HEK293 (cell line): ENCODE measurements at regions not wholly inside any gene's neighbourhood (a gene's known extent, or its start where the extent isn't known, plus 50 kb on each side); places are given as distances from the start of the nearest gene placed in this dataset.

Experiments
- CTCF ChIA-PET: fragments of 350-600 bp; formaldehyde crosslinking; extraction: SDS; loops from one replicate; lab custom pipeline; 2021; ENCODE audit warnings: antibody characterized with exemption; lab: Yijun Ruan, JAX
- POLR2A ChIA-PET: fragments of 300-600 bp; formaldehyde crosslinking; extraction: SDS; loops from one replicate; lab custom pipeline; 2020; ENCODE audit warnings: antibody characterized with exemption, inconsistent platforms; lab: Yijun Ruan, JAX
- H3K27ac ChIP-seq: fragments of 200-500 bp; sonication (Bioruptor generic); 2 replicates; pipeline ENCODE4 v1.5.1; 2014; ENCODE audit warnings: low read depth, low read length, control low read depth, inconsistent platforms; ENCODE audit errors: extremely low read depth
- H3K36me3 ChIP-seq, 2 experiments: fragments of 200-500 bp in 1 of 2; sonication (Bioruptor generic) in 1 of 2; 1 replicate in 1 of 2; 2 replicates in 1 of 2; pipeline ENCODE4 v1.5.1; 2014 to 2017; ENCODE audit warnings: inconsistent platforms in 2 of 2, low read length in 2 of 2; ENCODE audit not compliant: control insufficient read depth in 2 of 2, insufficient read depth in 1 of 2
- H3K4me1 ChIP-seq: fragments of 200-500 bp; sonication (Bioruptor generic); 2 replicates; pipeline ENCODE4 v1.5.1; 2014; ENCODE audit warnings: mild to moderate bottlenecking, low read length, inconsistent platforms; ENCODE audit not compliant: control insufficient read depth, insufficient read depth
- H3K4me3 ChIP-seq: 2 replicates; pipeline ENCODE4 v1.5.1; 2011; ENCODE audit warnings: low read depth, mild to moderate bottlenecking, control low read depth, low read length, moderate library complexity
- H3K9me3 ChIP-seq: fragments of 200-500 bp; sonication (Bioruptor generic); 2 replicates; pipeline ENCODE4 v1.5.1; 2014; ENCODE audit warnings: low read depth, low read length, inconsistent platforms; ENCODE audit not compliant: control insufficient read depth, insufficient read depth
- AEBP2 ChIP-seq: fragments of 450-650 bp; formaldehyde crosslinking; IDR thresholded peaks from 2 replicates; pipeline ENCODE4 v1.5.1; 2016; ENCODE audit warnings: missing biosample characterization, missing genetic modification characterization, borderline replicate concordance
- BCL6B ChIP-seq: fragments of 450-650 bp; formaldehyde crosslinking; IDR thresholded peaks from 2 replicates; pipeline ENCODE4 v1.5.1; 2017; ENCODE audit warnings: missing biosample characterization, missing genetic modification characterization
- GFI1B ChIP-seq: fragments of 450-650 bp; formaldehyde crosslinking; IDR thresholded peaks from 2 replicates; pipeline ENCODE4 v1.5.1; 2016; ENCODE audit warnings: missing biosample characterization, missing genetic modification characterization
- MEIS1 ChIP-seq: sonication (generic); formaldehyde crosslinking; IDR thresholded peaks from 2 replicates; pipeline ENCODE4 v1.8.1; 2022; ENCODE audit warnings: missing genetic modification reagents, mild to moderate bottlenecking, borderline replicate concordance
- OSR2 ChIP-seq: fragments of 450-650 bp; formaldehyde crosslinking; IDR thresholded peaks from 2 replicates; pipeline ENCODE4 v1.5.1; 2016; ENCODE audit warnings: missing biosample characterization, missing genetic modification characterization
- SP2 ChIP-seq: fragments of 450-650 bp; formaldehyde crosslinking; IDR thresholded peaks from 2 replicates; pipeline ENCODE4 v1.5.1; 2016; ENCODE audit warnings: missing biosample characterization, missing genetic modification characterization
- TRIM28 ChIP-seq: IDR thresholded peaks from 2 replicates; pipeline ENCODE4 v1.6.1; 2011; ENCODE audit warnings: low read length, control low read depth, borderline replicate concordance
- ZBTB1 ChIP-seq: fragments of 450-650 bp; formaldehyde crosslinking; IDR thresholded peaks from 2 replicates; pipeline ENCODE4 v1.5.1; 2016; ENCODE audit warnings: missing biosample characterization, missing genetic modification characterization
- ZBTB20 ChIP-seq: fragments of 450-650 bp; formaldehyde crosslinking; IDR thresholded peaks from 2 replicates; pipeline ENCODE4 v1.5.1; 2016; ENCODE audit warnings: missing biosample characterization, missing genetic modification characterization
- ZNF114 ChIP-seq: fragments of 450-650 bp; formaldehyde crosslinking; IDR thresholded peaks from 2 replicates; pipeline ENCODE4 v1.5.0; 2017; ENCODE audit warnings: missing biosample characterization, missing genetic modification characterization
- ZNF184 ChIP-seq: fragments of 450-650 bp; IDR thresholded peaks from 2 replicates; pipeline ENCODE4 v1.5.1; 2018; ENCODE audit warnings: missing biosample characterization, mild to moderate bottlenecking, missing genetic modification characterization
- ZNF19 ChIP-seq: fragments of 450-650 bp; formaldehyde crosslinking; IDR thresholded peaks from 2 replicates; pipeline ENCODE4; 2016; ENCODE audit warnings: missing biosample characterization, missing genetic modification characterization, low read depth
- ZNF239 ChIP-seq: fragments of 450-650 bp; formaldehyde crosslinking; IDR thresholded peaks from 2 replicates; pipeline ENCODE4 v1.5.1; 2016; ENCODE audit warnings: missing biosample characterization, missing genetic modification characterization
- ZNF274 ChIP-seq, 2 experiments: fragments of 200-500 bp in 1 of 2; fragments of 450-650 bp in 1 of 2; sonication (Bioruptor generic) in 1 of 2; formaldehyde crosslinking in 1 of 2; IDR thresholded peaks; 2 replicates each; pipeline versions ENCODE4 v1.5.1 to v1.6.1; 2014 to 2016; ENCODE audit warnings: borderline replicate concordance in 1 of 2, inconsistent platforms in 1 of 2, low read length in 1 of 2, missing biosample characterization in 1 of 2, missing genetic modification characterization in 1 of 2
- ZNF37A ChIP-seq: fragments of 450-650 bp; IDR thresholded peaks from 2 replicates; pipeline ENCODE4 v1.5.1; 2018; ENCODE audit warnings: missing biosample characterization, missing genetic modification characterization
- ZNF394 ChIP-seq: fragments of 450-650 bp; formaldehyde crosslinking; IDR thresholded peaks from 2 replicates; pipeline ENCODE4 v1.5.1; 2016; ENCODE audit warnings: missing biosample characterization, missing genetic modification characterization, mild to moderate bottlenecking, moderate library complexity, borderline replicate concordance
- ZNF426 ChIP-seq: fragments of 450-650 bp; formaldehyde crosslinking; IDR thresholded peaks from 2 replicates; pipeline ENCODE4 v1.5.1; 2017; ENCODE audit warnings: missing biosample characterization, missing genetic modification characterization, mild to moderate bottlenecking, inconsistent platforms, moderate library complexity
- ZNF473 ChIP-seq: fragments of 450-650 bp; formaldehyde crosslinking; IDR thresholded peaks from 2 replicates; pipeline ENCODE4 v1.5.1; 2017; ENCODE audit warnings: missing biosample characterization, missing genetic modification characterization
- ZNF513 ChIP-seq: fragments of 450-650 bp; IDR thresholded peaks from 2 replicates; pipeline ENCODE4 v1.5.1; 2018; ENCODE audit warnings: missing biosample characterization, missing genetic modification characterization
- ZNF530 ChIP-seq: fragments of 450-650 bp; formaldehyde crosslinking; IDR thresholded peaks from 2 replicates; pipeline ENCODE4 v1.5.1; 2016; ENCODE audit warnings: low read depth, missing biosample characterization, missing genetic modification characterization
- ZNF560 ChIP-seq: fragments of 450-650 bp; formaldehyde crosslinking; IDR thresholded peaks from 2 replicates; pipeline ENCODE4 v1.5.1; 2017; ENCODE audit warnings: missing biosample characterization, missing genetic modification characterization, borderline replicate concordance
- ZNF600 ChIP-seq: fragments of 450-650 bp; formaldehyde crosslinking; IDR thresholded peaks from 2 replicates; pipeline ENCODE4 v1.5.1; 2016; ENCODE audit warnings: missing biosample characterization, missing genetic modification characterization
- ZNF626 ChIP-seq: fragments of 450-650 bp; sonication (Bioruptor Pico); formaldehyde crosslinking; IDR thresholded peaks from 2 replicates; pipeline ENCODE4 v1.5.1; 2018; ENCODE audit warnings: missing biosample characterization, missing genetic modification characterization, inconsistent platforms
- ZNF660 ChIP-seq: fragments of 450-650 bp; IDR thresholded peaks from 2 replicates; pipeline ENCODE4 v1.5.1; 2018; ENCODE audit warnings: missing biosample characterization, mild to moderate bottlenecking, missing genetic modification characterization
- ZNF692 ChIP-seq: fragments of 450-650 bp; formaldehyde crosslinking; IDR thresholded peaks from 2 replicates; pipeline ENCODE4 v1.5.1; 2016; ENCODE audit warnings: missing biosample characterization, missing genetic modification characterization
- ZNF707 ChIP-seq: fragments of 450-650 bp; formaldehyde crosslinking; IDR thresholded peaks from 2 replicates; pipeline ENCODE4 v1.5.1; 2016; ENCODE audit warnings: missing biosample characterization, missing genetic modification characterization
- ZNF792 ChIP-seq: fragments of 450-650 bp; formaldehyde crosslinking; IDR thresholded peaks from 2 replicates; pipeline ENCODE4 v1.5.1; 2016; ENCODE audit warnings: missing biosample characterization, missing genetic modification characterization

GRCh38 chr1:5596651-5597050 is 395.6 kb downstream of the NPHP4 start:
- no peak overlapping the region for H3K27ac ChIP-seq
- no peaks in the 10 kb centered on the region for H3K36me3 ChIP-seq
- no peaks in the 10 kb centered on the region for H3K4me1 ChIP-seq
- no peak overlapping the region for H3K4me3 ChIP-seq
- ChIA-PET POLR2A (no interaction called here), CTCF (interaction anchor here (1.1 kb wide), 1 partner anchor 10 kb away, joined by 3 read pairs; no protein-coding TSS in a partner anchor)
- TF ChIP-seq ZNF394 (tag by site-specific recombination) (no peak), ZNF792 (tag by site-specific recombination) (no peak), AEBP2 (tag by site-specific recombination) (no peak), ZNF473 (tag by site-specific recombination) (no peak), TRIM28 (no peak), GFI1B (tag by site-specific recombination) (no peak), MEIS1 (no peak), ZNF692 (tag by site-specific recombination) (no peak), ZNF114 (tag by site-specific recombination) (no peak), ZNF426 (tag by site-specific recombination) (no peak), ZNF560 (tag by site-specific recombination) (no peak), ZNF239 (tag by site-specific recombination) (no peak), ZNF513 (tag by site-specific recombination) (no peak), ZNF660 (tag by site-specific recombination) (no peak), ZNF626 (no peak), SP2 (no peak)
- no peaks in the 10 kb centered on the region for H3K9me3 ChIP-seq

GRCh38 chr1:5595531-5596170 is 396.6 kb downstream of the NPHP4 start:
- Histone ChIP-seq H3K4me3 (no peak overlapping the region), H3K27ac (no peak overlapping the region), H3K9me3 (no peaks in the 10 kb centered on the region), H3K4me1 (no peaks in the 10 kb centered on the region), H3K36me3 (no peaks in the 10 kb centered on the region)
- POLR2A ChIA-PET = no interaction called here
- CTCF ChIA-PET = no interaction called here
- no peak for TF ChIP-seq OSR2 (tag by site-specific recombination)
- TF ChIP-seq ZNF600 = no peak
- no peak for TF ChIP-seq ZNF184 (tag by site-specific recombination)
- no peak for TF ChIP-seq ZNF530 (tag by site-specific recombination)
- no peak for TF ChIP-seq ZNF274 (IDR thresholded peaks at IDR 0.05; ENCODE audit: low read length)
- TF ChIP-seq ZNF274 (tag by site-specific recombination; IDR thresholded peaks at IDR 0.05; ENCODE audit: borderline replicate concordance) = no peak
- TF ChIP-seq ZNF707 (tag by site-specific recombination) = no peak
- TF ChIP-seq ZBTB1 = no peak
- TF ChIP-seq ZNF19 = no peak
- no peak for TF ChIP-seq BCL6B (tag by site-specific recombination)
- no peak for TF ChIP-seq ZBTB20 (tag by site-specific recombination)
- no peak for TF ChIP-seq ZNF37A (tag by site-specific recombination)
